Mesothelial cell of epicardium (in vitro differentiated cells): ENCODE measurements at regions not wholly inside any gene's neighbourhood (a gene's known extent, or its start where the extent isn't known, plus 50 kb on each side); places are given as distances from the start of the nearest gene placed in this dataset.

Experiments
- DNase-seq, 2 experiments: peaks; one replicate each; pipeline ENCODE4 v3.0.0; 2021; ENCODE audit warnings: low spot score in 2 of 2; ENCODE audit not compliant: unreplicated experiment in 2 of 2
- H3K27ac Mint-ChIP-seq: 2 replicates; pipeline ENCODE4 v1.8.0; 2021; ENCODE audit warnings: mixed read lengths
- H3K27me3 Mint-ChIP-seq: 2 replicates; pipeline ENCODE4 v1.8.0; 2021; ENCODE audit warnings: low read depth, mixed read lengths
- H3K36me3 Mint-ChIP-seq: 2 replicates; pipeline ENCODE4 v1.8.0; 2021; ENCODE audit warnings: mixed read lengths
- H3K4me1 Mint-ChIP-seq: 2 replicates; pipeline ENCODE4 v1.8.0; 2021; ENCODE audit warnings: mixed read lengths
- H3K4me3 Mint-ChIP-seq: 2 replicates; pipeline ENCODE4 v1.8.0; 2021; ENCODE audit warnings: mild to moderate bottlenecking, moderate library complexity, mixed read lengths
- H3K9me3 Mint-ChIP-seq: 2 replicates; pipeline ENCODE4 v1.8.0; 2021; ENCODE audit warnings: mixed read lengths
- CTCF ChIP-seq: fragments of 200-600 bp; sonication (generic); IDR thresholded peaks from one replicate; pipeline ENCODE4 v1.5.0; 2021; ENCODE audit warnings: antibody characterized with exemption; ENCODE audit not compliant: unreplicated experiment

GRCh38 chr13:28584873-28585381 is 74.0 kb upstream of the POMP start:
- Mint-ChIP-seq H3K4me1 (peaks cover 6% of the 10 kb centered on the region), H3K9me3 (no peaks in the 10 kb centered on the region), H3K27ac (no peak overlapping the region)

GRCh38 chr13:28583651-28584091 is 75.3 kb upstream of the POMP start:
- H3K27ac Mint-ChIP-seq: no peak overlapping the region
- no peak for TF ChIP-seq CTCF
- H3K4me1 Mint-ChIP-seq: peaks cover 10% of the 10 kb centered on the region
- H3K4me3 Mint-ChIP-seq: no peak overlapping the region
- H3K9me3 Mint-ChIP-seq: no peaks in the 10 kb centered on the region
- H3K36me3 Mint-ChIP-seq: no peaks in the 10 kb centered on the region
- DNase-seq: no peak
- H3K27me3 Mint-ChIP-seq: no peaks in the 10 kb centered on the region

More at GRCh38 chr13:28584873-28585381, 74.0 kb upstream of the POMP start:
- no peaks in the 10 kb centered on the region for H3K27me3 Mint-ChIP-seq
- no peak for TF ChIP-seq CTCF
- H3K36me3 Mint-ChIP-seq: no peaks in the 10 kb centered on the region
- no peak for DNase-seq
- no peak overlapping the region for H3K4me3 Mint-ChIP-seq

- no peak overlapping the region for H3K27ac Mint-ChIP-seq
These were observed 76.1 kb upstream of the POMP start for GRCh38 chr13:28582892-28583240.

GRCh38 chr13:28582225-28582891 is 76.6 kb upstream of the POMP start:
- Mint-ChIP-seq H3K9me3 (no peaks in the 10 kb centered on the region), H3K36me3 (no peaks in the 10 kb centered on the region), H3K27me3 (peaks cover 5% of the 10 kb centered on the region), H3K4me3 (no peak overlapping the region), H3K4me1 (peaks cover 10% of the 10 kb centered on the region), H3K27ac (no peak overlapping the region)
- no peak for TF ChIP-seq CTCF
- DNase-seq: no peak

More at GRCh38 chr13:28582892-28583240, 76.1 kb upstream of the POMP start:
- Mint-ChIP-seq H3K27me3 (peaks cover 3% of the 10 kb centered on the region), H3K4me3 (no peak overlapping the region), H3K9me3 (no peaks in the 10 kb centered on the region), H3K36me3 (no peaks in the 10 kb centered on the region), H3K4me1 (peaks cover 10% of the 10 kb centered on the region)
- TF ChIP-seq CTCF: no peak
- no peak for DNase-seq

GRCh38 chr13:28581451-28581850 is 77.5 kb upstream of the POMP start:
- no peaks in the 10 kb centered on the region for H3K36me3 Mint-ChIP-seq
- DNase-seq: no peak
- H3K9me3 Mint-ChIP-seq: no peaks in the 10 kb centered on the region
- peaks cover 10% of the 10 kb centered on the region for H3K27me3 Mint-ChIP-seq
- TF ChIP-seq CTCF: no peak
- no peak overlapping the region for H3K4me3 Mint-ChIP-seq
- no peak overlapping the region for H3K27ac Mint-ChIP-seq
- H3K4me1 Mint-ChIP-seq: peaks cover 10% of the 10 kb centered on the region
